ENCODE measurements at regions not wholly inside any gene's neighbourhood (a gene's known extent, or its start where the extent isn't known, plus 50 kb on each side); places are given as distances from the start of the nearest gene placed in this dataset.

- Mint-ChIP-seq H3K9me3 (peaks cover 54% of the 10 kb centered on the region), H3K4me3 (no peak overlapping the region), H3K4me1 (ENCODE audit: low read depth) (no peaks in the 10 kb centered on the region), H3K36me3 (ENCODE audit: low read depth) (peaks cover 8% of the 10 kb centered on the region), H3K27ac (no peak overlapping the region), H3K27me3 (ENCODE audit: insufficient read depth) (peaks cover 1% of the 10 kb centered on the region)
- DNase-seq: no peak
- no peak for TF ChIP-seq CTCF (IDR thresholded peaks at IDR 0.05)
These were observed 168.8 kb upstream of the NDN start for GRCh38 chr15:23855947-23856346.

- H3K36me3 Mint-ChIP-seq (ENCODE audit: low read depth): peaks cover 8% of the 10 kb centered on the region
- H3K27me3 Mint-ChIP-seq (ENCODE audit: insufficient read depth): peaks cover 1% of the 10 kb centered on the region
- peaks cover 54% of the 10 kb centered on the region for H3K9me3 Mint-ChIP-seq
- H3K4me1 Mint-ChIP-seq (ENCODE audit: low read depth): no peaks in the 10 kb centered on the region
- DNase-seq: no peak
- H3K27ac Mint-ChIP-seq: no peak overlapping the region
- peak; percentile 31; the same call in 1 of the 2 replicates for TF ChIP-seq CTCF (IDR thresholded peaks at IDR 0.05)
- H3K4me3 Mint-ChIP-seq: no peak overlapping the region
These were observed 170.0 kb upstream of the NDN start for GRCh38 chr15:23857028-23857641.

- no peak for DNase-seq
- Mint-ChIP-seq H3K36me3 (ENCODE audit: low read depth) (peaks cover 13% of the 10 kb centered on the region), H3K27ac (no peak overlapping the region), H3K27me3 (ENCODE audit: insufficient read depth) (peaks cover 1% of the 10 kb centered on the region), H3K4me3 (no peak overlapping the region), H3K4me1 (ENCODE audit: low read depth) (no peaks in the 10 kb centered on the region), H3K9me3 (peaks cover 50% of the 10 kb centered on the region)
- no peak for TF ChIP-seq CTCF (IDR thresholded peaks at IDR 0.05)
These were observed 171.9 kb upstream of the NDN start for GRCh38 chr15:23859008-23859407.

GRCh38 chr15:23860290-23861245 lies 173.5 kb upstream of the NDN start:
- no peak for TF ChIP-seq CTCF (IDR thresholded peaks at IDR 0.05)
- Mint-ChIP-seq H3K4me1 (ENCODE audit: low read depth) (no peaks in the 10 kb centered on the region), H3K36me3 (ENCODE audit: low read depth) (peaks cover 13% of the 10 kb centered on the region), H3K27me3 (ENCODE audit: insufficient read depth) (no peaks in the 10 kb centered on the region; the same call in 1 of the 2 replicates), H3K27ac (no peak overlapping the region), H3K4me3 (no peak overlapping the region), H3K9me3 (peaks cover 45% of the 10 kb centered on the region)
- DNase-seq: no peak

- Mint-ChIP-seq H3K4me3 (no peak overlapping the region), H3K27ac (no peak overlapping the region), H3K27me3 (ENCODE audit: insufficient read depth) (peaks cover 2% of the 10 kb centered on the region; the same call in 1 of the 2 replicates), H3K4me1 (ENCODE audit: low read depth) (no peaks in the 10 kb centered on the region), H3K9me3 (peaks cover 29% of the 10 kb centered on the region), H3K36me3 (ENCODE audit: low read depth) (peaks cover 6% of the 10 kb centered on the region; the same call in 1 of the 2 replicates)
- DNase-seq: no peak
- peak; percentile 18; the same call in 1 of the 2 replicates for TF ChIP-seq CTCF (IDR thresholded peaks at IDR 0.05)
These were observed 179.7 kb upstream of the NDN start for GRCh38 chr15:23866832-23867231.

Data from HFFc6 (cell line).